ENCODE measurements at regions not wholly inside any gene's neighbourhood (a gene's known extent, or its start where the extent isn't known, plus 50 kb on each side); places are given as distances from the start of the nearest gene placed in this dataset.

DNA sequence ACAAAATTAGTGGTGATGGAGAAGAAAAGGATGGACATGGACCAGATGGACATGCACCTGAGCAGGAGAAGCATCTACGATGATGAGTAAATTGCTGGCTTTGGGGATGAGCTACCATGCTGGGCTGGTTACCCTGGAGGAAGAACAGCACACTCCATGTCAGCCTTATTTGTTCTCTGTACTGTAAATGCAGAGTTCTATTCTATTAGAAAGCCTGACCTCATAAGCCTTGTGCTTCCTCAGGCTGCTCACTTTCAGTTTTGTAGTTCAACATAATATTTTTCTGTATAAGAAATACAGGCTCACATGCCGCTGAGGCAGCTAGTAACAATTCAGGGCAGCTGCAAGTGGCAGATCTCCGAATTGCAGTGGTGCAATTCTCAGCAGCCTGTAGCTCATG, 249.6 kb downstream of the PLA2G4A start:
- no peaks in the 10 kb centered on the region for H3K4me1 ChIP-seq (ENCODE audit: insufficient read depth)
- no peaks in the 10 kb centered on the region for H3K4me1 Mint-ChIP-seq
- no peak overlapping the region for H3K4me3 ChIP-seq
- no peaks in the 10 kb centered on the region for H4K20me1 ChIP-seq (replicated peaks; ENCODE audit: insufficient read depth)
- no peak overlapping the region for H3K4me3 Mint-ChIP-seq
- H3K27me3 Mint-ChIP-seq (ENCODE audit: insufficient read depth, low read depth, poor library complexity), result peaks cover 2% of the 10 kb centered on the region
- TF ChIP-seq, protein P1, sequence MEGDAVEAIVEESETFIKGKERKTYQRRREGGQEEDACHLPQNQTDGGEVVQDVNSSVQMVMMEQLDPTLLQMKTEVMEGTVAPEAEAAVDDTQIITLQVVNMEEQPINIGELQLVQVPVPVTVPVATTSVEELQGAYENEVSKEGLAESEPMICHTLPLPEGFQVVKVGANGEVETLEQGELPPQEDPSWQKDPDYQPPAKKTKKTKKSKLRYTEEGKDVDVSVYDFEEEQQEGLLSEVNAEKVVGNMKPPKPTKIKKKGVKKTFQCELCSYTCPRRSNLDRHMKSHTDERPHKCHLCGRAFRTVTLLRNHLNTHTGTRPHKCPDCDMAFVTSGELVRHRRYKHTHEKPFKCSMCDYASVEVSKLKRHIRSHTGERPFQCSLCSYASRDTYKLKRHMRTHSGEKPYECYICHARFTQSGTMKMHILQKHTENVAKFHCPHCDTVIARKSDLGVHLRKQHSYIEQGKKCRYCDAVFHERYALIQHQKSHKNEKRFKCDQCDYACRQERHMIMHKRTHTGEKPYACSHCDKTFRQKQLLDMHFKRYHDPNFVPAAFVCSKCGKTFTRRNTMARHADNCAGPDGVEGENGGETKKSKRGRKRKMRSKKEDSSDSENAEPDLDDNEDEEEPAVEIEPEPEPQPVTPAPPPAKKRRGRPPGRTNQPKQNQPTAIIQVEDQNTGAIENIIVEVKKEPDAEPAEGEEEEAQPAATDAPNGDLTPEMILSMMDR (conservative IDR thresholded peaks at IDR 0.05; ENCODE audit: low read depth in 2 of 2), result no peak
- no peak for TF ChIP-seq ZNF462 (CRISPR knock-in tag; IDR thresholded peaks at IDR 0.05)
- no peak for TF ChIP-seq ETS1 (IDR thresholded peaks at IDR 0.05)
- TF ChIP-seq POLR2AphosphoS5 (IDR thresholded peaks at IDR 0.05; ENCODE audit: low read depth), result no peak
- no peak for TF ChIP-seq JUNB (IDR thresholded peaks at IDR 0.05; ENCODE audit: unreplicated experiment)
- no peak for TF ChIP-seq EZH2phosphoT487 (IDR thresholded peaks at IDR 0.05; ENCODE audit: unreplicated experiment)
- TF ChIP-seq REST (IDR thresholded peaks at IDR 0.05; ENCODE audit: unreplicated experiment), result no peak
- TF ChIP-seq NANOG (IDR thresholded peaks at IDR 0.05; ENCODE audit: borderline replicate concordance), result no peak
- TF ChIP-seq EZH2 (IDR thresholded peaks at IDR 0.05; ENCODE audit: low read depth, unreplicated experiment), result no peak
- no peak for TF ChIP-seq ZNF331 (CRISPR knock-in tag; IDR thresholded peaks at IDR 0.05; ENCODE audit: low read depth)
- TF ChIP-seq CREB1 (CRISPR knock-in tag; IDR thresholded peaks at IDR 0.05; ENCODE audit: low read depth), result no peak
- TF ChIP-seq ZNF114 (CRISPR knock-in tag; IDR thresholded peaks at IDR 0.05), result no peak
- TF ChIP-seq STAT1 (IDR thresholded peaks at IDR 0.05; ENCODE audit: unreplicated experiment), result no peak
- H3K27ac ChIP-seq (ENCODE audit: low read depth), result no peak overlapping the region
- H2AFZ ChIP-seq, result no peak overlapping the region
- no peaks in the 10 kb centered on the region for H3K36me3 ChIP-seq (ENCODE audit: insufficient read depth)
- no peak for DNase-seq (ENCODE audit: low spot score)
- H3K9me2 ChIP-seq (ENCODE audit: insufficient read depth), result no peaks in the 10 kb centered on the region; the same call in 1 of the 2 replicates
- no peak overlapping the region for H3K4me2 ChIP-seq
- 0 out of 2 replicates have a peak overlapping the region, but pooled peaks have one; percentile 1 for H3K27ac Mint-ChIP-seq
- H3F3A ChIP-seq (replicated peaks; ENCODE audit: low read depth), result no peaks in the 10 kb centered on the region
- H3K9me3 Mint-ChIP-seq, result peaks cover 9% of the 10 kb centered on the region
- H3K27me3 ChIP-seq (ENCODE audit: insufficient read depth), result no peaks in the 10 kb centered on the region
- H3K79me2 ChIP-seq (replicated peaks; ENCODE audit: insufficient read depth), result no peaks in the 10 kb centered on the region
- peaks cover 8% of the 10 kb centered on the region; the same call in 2 of the 3 replicates for H3K36me3 Mint-ChIP-seq (ENCODE audit: low read depth)
- no peak for ATAC-seq

Data from GM23338 (cell line).